ENCODE measurements at regions not wholly inside any gene's neighbourhood (a gene's known extent, or its start where the extent isn't known, plus 50 kb on each side); places are given as distances from the start of the nearest gene placed in this dataset.

GRCh38 chr9:107211284-107211923 lies 71.7 kb upstream of the RAD23B start:
- DNase-seq (ENCODE audit: low spot score), result no peak

GRCh38 chr9:107212613-107213012 lies 70.5 kb upstream of the RAD23B start:
- no peak for DNase-seq (ENCODE audit: low spot score)

- DNase-seq (ENCODE audit: low spot score), result no peak
Observed at GRCh38 chr9:107213080-107213479, 70.0 kb upstream of the RAD23B start.

- no peak for DNase-seq (ENCODE audit: low spot score)
Observed at GRCh38 chr9:107213561-107214028, 69.5 kb upstream of the RAD23B start.

GRCh38 chr9:107214381-107214780 lies 68.7 kb upstream of the RAD23B start:
- DNase-seq (ENCODE audit: low spot score), result no peak

- no peak for DNase-seq (ENCODE audit: low spot score)
Observed at GRCh38 chr9:107214915-107215314, 68.2 kb upstream of the RAD23B start.

- DNase-seq (ENCODE audit: low spot score), result no peak
Observed at GRCh38 chr9:107215381-107215780, 67.7 kb upstream of the RAD23B start.

GRCh38 chr9:107216329-107216728 lies 66.8 kb upstream of the RAD23B start:
- no peak for DNase-seq (ENCODE audit: low spot score)

- DNase-seq (ENCODE audit: low spot score), result no peak
Observed at GRCh38 chr9:107218829-107219485, 64.1 kb upstream of the RAD23B start.

GRCh38 chr9:107219486-107220077 lies 63.5 kb upstream of the RAD23B start:
- DNase-seq (ENCODE audit: low spot score), result no peak

GRCh38 chr9:107221321-107221720 lies 61.8 kb upstream of the RAD23B start:
- DNase-seq (ENCODE audit: low spot score), result no peak

GRCh38 chr9:107222020-107222522 lies 61.0 kb upstream of the RAD23B start:
- no peak for DNase-seq (ENCODE audit: low spot score)

- DNase-seq (ENCODE audit: low spot score), result no peak
Observed at GRCh38 chr9:107223381-107223780, 59.7 kb upstream of the RAD23B start.

- DNase-seq (ENCODE audit: low spot score), result no peak
Observed at GRCh38 chr9:107224252-107224651, 58.8 kb upstream of the RAD23B start.

- DNase-seq (ENCODE audit: low spot score), result no peak
Observed at GRCh38 chr9:107226421-107226820, 56.7 kb upstream of the RAD23B start.

- no peak for DNase-seq (ENCODE audit: low spot score)
Observed at GRCh38 chr9:107227774-107228173, 55.3 kb upstream of the RAD23B start.

- no peak for DNase-seq (ENCODE audit: low spot score)
Observed at GRCh38 chr9:107228496-107229039, 54.5 kb upstream of the RAD23B start.

- DNase-seq (ENCODE audit: low spot score), result no peak
Observed at GRCh38 chr9:107229241-107229741, 53.8 kb upstream of the RAD23B start.

All from pons (tissue), 1 donor.